NCI-H2029 (cell line): ENCODE measurements at regions not wholly inside any gene's neighbourhood (a gene's known extent, or its start where the extent isn't known, plus 50 kb on each side); places are given as distances from the start of the nearest gene placed in this dataset.
"Not testable (repeated sequence)": the region's sequence is repeated elsewhere in the genome, so short reads cannot be mapped to it uniquely, and the experiment has no call there.

Experiments used
- DNase-seq: peaks from one replicate; lab custom pipeline; 2025; lab: John Stamatoyannopoulos, UW

DNA sequence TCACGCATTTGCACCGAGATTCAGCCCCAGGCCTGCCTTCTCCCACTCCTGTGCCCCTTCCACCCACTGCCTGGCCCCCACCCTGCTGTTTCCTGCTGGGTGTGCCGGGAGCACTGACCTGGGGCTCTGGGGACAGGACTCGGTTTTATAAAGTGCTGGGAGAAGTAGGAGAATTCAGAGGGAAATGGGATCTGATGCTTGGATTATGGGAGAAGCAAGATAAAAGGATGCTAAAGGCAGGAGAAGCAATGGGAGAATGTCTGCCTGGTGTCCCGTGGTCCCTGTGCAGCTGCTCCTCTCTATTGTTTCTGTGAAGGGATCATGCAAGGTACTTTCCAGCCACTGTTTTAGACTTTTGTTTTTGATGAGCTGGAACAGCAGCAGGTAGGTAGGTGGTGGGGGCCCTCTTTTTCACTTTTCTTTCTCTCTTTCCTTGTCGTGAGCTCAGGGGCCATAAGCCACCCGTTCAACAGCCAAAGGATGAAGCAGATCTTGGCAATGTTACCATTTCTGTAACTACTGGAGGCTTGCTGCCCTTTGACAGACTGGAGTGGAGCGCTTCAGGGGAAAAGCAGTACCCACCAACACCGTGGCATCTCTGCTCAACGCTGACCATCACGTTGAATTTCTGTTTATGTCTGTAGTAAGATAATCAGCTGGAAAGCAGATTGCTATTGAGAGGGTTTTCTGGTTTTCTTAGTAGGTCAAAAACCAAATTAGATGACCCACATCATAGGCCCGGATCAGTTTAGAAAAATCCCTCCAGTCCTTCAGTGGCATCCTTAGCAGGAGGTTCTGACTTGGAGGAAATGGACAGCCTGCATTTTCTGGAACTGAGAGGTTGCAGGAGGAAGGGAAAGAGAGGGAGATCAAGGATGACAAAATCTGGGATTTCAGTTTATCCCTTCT lies 63.8 kb upstream of the ENPP6 start:
- DNase-seq, result no peak

- DNase-seq, result no peak
These were observed 63.0 kb upstream of the ENPP6 start for GRCh38 chr4:184280591-184281071.

DNA sequence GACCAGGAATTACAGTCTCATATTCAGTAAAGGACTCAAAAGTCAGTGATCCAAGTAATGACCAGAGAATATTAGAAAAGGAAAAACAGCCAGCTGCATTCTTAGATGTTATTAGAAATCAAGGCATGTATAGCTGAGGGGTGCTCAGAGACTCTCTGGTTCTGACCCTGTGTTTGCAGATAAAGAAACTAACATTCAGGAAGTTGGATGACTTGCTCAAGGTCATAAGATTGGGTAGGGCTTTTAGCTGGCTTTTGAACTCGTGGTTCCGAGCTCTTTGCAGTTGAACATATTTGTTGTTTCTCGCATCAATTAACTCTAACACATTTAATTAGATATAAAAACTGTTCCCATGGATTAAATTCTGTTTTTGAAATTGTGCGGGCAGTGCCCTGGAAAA lies 62.5 kb upstream of the ENPP6 start:
- no peak for DNase-seq

DNA sequence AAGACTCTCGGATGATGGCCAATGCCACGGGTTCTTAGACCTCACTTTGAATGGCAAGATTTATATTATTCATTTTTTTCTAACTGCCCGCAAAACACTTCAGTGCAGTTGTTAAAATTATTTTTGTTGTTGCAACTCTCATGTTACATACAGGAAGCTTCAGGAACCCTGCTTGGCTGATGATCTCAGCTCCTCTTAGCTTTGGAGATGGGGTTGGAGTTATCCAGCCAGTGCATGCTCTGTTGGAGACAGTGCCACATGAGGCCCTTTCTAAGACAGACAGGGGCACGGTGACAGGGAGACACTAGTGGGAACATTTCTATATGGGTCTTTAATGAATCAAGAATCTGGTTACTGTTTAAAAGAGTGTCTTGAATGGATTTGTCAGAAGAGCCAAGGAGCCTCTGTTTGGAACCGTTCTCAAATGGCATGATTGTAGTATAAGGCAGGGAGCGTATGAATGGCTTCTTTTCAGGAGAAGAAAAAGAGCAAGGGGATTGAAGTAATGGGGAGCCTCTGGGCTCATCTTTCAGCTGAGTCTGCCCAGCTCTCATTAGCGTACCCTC lies 61.9 kb upstream of the ENPP6 start:
- peak; percentile 30 for DNase-seq

DNA sequence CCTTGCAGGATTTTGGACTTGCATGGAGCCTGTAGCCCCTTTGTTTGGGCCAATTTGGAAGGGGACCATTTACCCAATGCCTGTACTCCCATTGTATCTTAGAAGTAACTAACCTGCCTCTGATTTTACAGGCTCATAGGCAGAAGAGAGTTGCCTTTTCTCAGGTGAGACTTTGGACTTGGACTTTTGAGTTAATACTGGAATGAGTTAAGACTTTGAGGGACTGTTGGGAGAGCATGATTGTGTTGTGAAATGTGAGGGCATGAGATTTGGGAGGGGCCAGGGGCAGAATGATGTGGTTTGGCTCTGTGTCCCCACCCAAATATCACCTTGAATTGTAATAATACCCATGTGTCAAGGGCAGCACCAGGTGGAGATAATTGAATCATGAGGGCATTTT lies 60.1 kb upstream of the ENPP6 start:
- DNase-seq, result not testable (repeated sequence)

GRCh38 chr4:184277010-184277409 lies 59.3 kb upstream of the ENPP6 start:
- not testable (repeated sequence) for DNase-seq

DNA sequence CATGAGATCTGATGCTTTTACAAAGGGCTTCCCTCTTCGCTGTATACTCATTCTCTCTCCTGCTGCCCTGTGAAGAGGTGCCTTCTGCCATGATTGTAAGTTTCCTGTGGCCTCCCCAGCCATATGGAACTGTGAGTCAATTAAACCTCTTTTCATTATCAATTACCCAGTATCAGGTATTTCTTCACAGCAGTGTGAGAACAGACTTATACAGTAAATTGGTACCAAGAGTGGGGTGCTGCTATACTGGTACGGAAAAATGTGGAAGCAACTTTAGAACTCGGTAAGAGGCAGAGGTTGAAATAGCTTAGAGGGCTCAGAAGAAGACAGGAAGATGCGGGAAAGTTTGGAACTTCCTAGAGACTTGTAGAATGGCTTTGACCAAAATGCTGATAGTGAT lies 58.7 kb upstream of the ENPP6 start:
- not testable (repeated sequence) for DNase-seq

DNA sequence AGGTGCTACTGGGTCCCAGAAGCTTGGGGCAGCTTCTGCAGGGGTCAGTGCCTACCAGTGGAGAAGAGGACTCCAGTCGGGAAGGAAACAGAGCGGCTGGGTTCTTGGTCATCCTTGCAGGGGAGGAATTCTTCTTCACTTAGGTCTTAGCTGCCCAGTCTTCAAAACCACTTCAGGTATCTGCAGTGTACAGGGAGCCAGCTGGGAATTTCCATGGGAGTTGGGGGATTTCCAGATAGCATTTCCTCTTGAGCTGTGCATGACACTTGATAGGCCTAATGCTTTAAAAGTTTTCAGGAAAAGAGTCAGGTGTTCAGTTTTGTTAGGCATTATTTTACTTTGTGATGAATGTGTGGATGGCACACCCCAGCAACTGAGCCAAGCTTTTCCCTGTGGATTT lies 58.1 kb upstream of the ENPP6 start:
- DNase-seq, result no peak

GRCh38 chr4:184274286-184274951 lies 56.7 kb upstream of the ENPP6 start:
- DNase-seq, result no peak

DNA sequence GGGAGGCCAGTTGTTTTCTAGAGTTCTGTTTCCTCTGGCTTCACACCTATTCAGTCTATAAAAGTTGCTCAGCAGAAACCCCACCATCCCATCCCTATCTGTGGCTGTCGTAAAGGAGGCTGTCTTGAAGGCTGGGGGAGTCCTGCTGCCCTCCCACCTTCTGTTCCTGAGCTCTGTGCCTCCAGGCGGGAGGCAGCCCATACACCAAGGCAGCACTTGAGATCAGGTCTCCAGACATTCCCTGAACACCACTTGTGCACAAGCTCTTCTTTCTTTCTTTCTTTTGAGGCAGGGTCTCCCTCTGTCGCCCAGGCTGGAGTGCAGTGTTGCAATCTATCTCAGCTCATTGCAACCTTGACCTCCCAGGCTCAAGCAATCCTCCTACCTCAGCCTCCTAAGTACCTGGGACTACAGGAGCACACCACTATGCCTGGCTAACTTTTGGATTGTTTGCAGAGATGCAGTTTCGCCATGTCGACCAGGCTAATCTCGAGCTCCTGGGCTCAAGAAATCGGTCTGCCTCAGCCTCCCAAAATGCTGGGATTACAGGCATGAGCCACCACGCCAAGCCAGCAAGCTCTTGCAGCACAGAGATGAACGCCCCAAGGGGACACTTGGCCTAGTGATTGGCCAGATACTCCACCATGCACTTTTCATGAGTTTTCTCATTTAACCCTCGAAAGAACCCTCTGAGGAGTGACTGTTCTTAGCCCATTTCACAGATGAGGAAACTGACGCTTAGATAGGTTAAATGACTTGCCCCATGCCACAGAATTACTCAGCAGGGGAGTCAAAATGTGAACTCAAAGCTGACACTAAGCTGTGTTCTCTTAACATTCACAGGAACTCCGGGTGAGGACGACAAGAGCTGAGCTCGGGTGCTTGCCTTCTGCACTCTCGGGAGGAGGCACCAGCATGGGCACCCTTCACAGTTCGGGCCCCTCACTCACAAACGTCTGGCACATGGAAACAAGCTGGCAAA lies 55.8 kb upstream of the ENPP6 start:
- DNase-seq, result no peak

- DNase-seq, result no peak
These were observed 53.2 kb upstream of the ENPP6 start for GRCh38 chr4:184270808-184271413.

- DNase-seq, result no peak
These were observed 52.3 kb upstream of the ENPP6 start for GRCh38 chr4:184269879-184270430.

GRCh38 chr4:184268584-184269160 lies 51.0 kb upstream of the ENPP6 start:
- DNase-seq, result peak; percentile 5

- DNase-seq, result peak; percentile 59
These were observed 50.3 kb upstream of the ENPP6 start for GRCh38 chr4:184267673-184268583.
